Liver (tissue), 8 donors: ENCODE measurements at regions not wholly inside any gene's neighbourhood (a gene's known extent, or its start where the extent isn't known, plus 50 kb on each side); places are given as distances from the start of the nearest gene placed in this dataset.

Experiments used
- DNase-seq: peaks from one replicate; pipeline ENCODE4 v3.0.0-alpha.2; 2017; ENCODE audit warnings: low spot score
- H3K27ac ChIP-seq, 2 donors: one replicate each; pipeline ENCODE4 v1.7.0; 2013; ENCODE audit warnings: inconsistent platforms in 2 of 2, low read length in 2 of 2, control low read depth in 1 of 2, low read depth in 1 of 2, mild to moderate bottlenecking in 1 of 2
- H3K27me3 ChIP-seq, 4 donors: one replicate each; pipeline versions ENCODE4 v1.6.1 to v1.7.0; 2013; ENCODE audit warnings: low read length in 3 of 4, inconsistent platforms in 1 of 4, mild to moderate bottlenecking in 1 of 4, moderate library complexity in 1 of 4; ENCODE audit not compliant: control insufficient read depth in 4 of 4, insufficient read depth in 4 of 4
- H3K36me3 ChIP-seq, 4 donors: one replicate each; pipeline versions ENCODE4 v1.6.1 to v1.7.0; 2013; ENCODE audit warnings: low read length in 3 of 4, mild to moderate bottlenecking in 3 of 4, low read depth in 1 of 4, moderate library complexity in 1 of 4; ENCODE audit not compliant: control insufficient read depth in 4 of 4, insufficient read depth in 3 of 4
- H3K4me1 ChIP-seq, 4 donors: one replicate each; pipeline versions ENCODE4 v1.6.1 to v1.7.0; 2013; ENCODE audit warnings: low read length in 3 of 4, mild to moderate bottlenecking in 3 of 4, moderate library complexity in 1 of 4; ENCODE audit not compliant: control insufficient read depth in 4 of 4, insufficient read depth in 4 of 4
- H3K4me3 ChIP-seq, 3 donors: one replicate each; pipeline versions ENCODE4 v1.6.1 to v1.7.0; 2013; ENCODE audit warnings: low read length in 3 of 3, control low read depth in 1 of 3, low read depth in 1 of 3, mild to moderate bottlenecking in 1 of 3
- H3K9ac ChIP-seq, 2 donors: one replicate each; pipeline ENCODE4 v1.7.0; 2013; ENCODE audit warnings: low read length in 2 of 2, mild to moderate bottlenecking in 2 of 2, moderate library complexity in 2 of 2, control low read depth in 1 of 2, low read depth in 1 of 2
- H3K9me3 ChIP-seq, 4 donors: one replicate each; pipeline versions ENCODE4 v1.6.1 to v1.7.0; 2013; ENCODE audit warnings: low read length in 3 of 4; ENCODE audit not compliant: control insufficient read depth in 4 of 4
- CTCF ChIP-seq: fragments of 150-350 bp; IDR thresholded peaks from 2 replicates; pipeline ENCODE4 v1.5.1; 2017; ENCODE audit warnings: improper control_type of control experiment, low read depth, low read length; ENCODE audit not compliant: missing input control
- FOXA1 ChIP-seq: IDR thresholded peaks from 2 replicates; pipeline ENCODE4 v1.6.1; 2016; ENCODE audit warnings: antibody characterized with exemption
- GABPA ChIP-seq, 2 donors: IDR thresholded peaks in 1 of 2; conservative IDR thresholded peaks in 1 of 2; 2 replicates each; pipeline ENCODE4 v1.6.1; 2016; ENCODE audit warnings: antibody characterized with exemption in 2 of 2, mild to moderate bottlenecking in 1 of 2, moderate library complexity in 1 of 2
- HNF4A ChIP-seq, 2 donors: conservative IDR thresholded peaks; 2 replicates each; pipeline ENCODE4 v1.6.1; 2016; ENCODE audit warnings: antibody characterized with exemption in 2 of 2, mild to moderate bottlenecking in 2 of 2
- JUND ChIP-seq, 2 donors: IDR thresholded peaks; 2 replicates each; pipeline ENCODE4 v1.6.1; 2016; ENCODE audit warnings: antibody characterized with exemption in 2 of 2
- MAX ChIP-seq: IDR thresholded peaks from 2 replicates; pipeline ENCODE4 v1.6.1; 2016; ENCODE audit warnings: antibody characterized with exemption
- RAD21 ChIP-seq, 2 donors: IDR thresholded peaks; 2 replicates each; pipeline ENCODE4 v1.6.1; 2016; ENCODE audit warnings: antibody characterized with exemption in 2 of 2, mild to moderate bottlenecking in 2 of 2
- REST ChIP-seq: IDR thresholded peaks from 2 replicates; pipeline ENCODE4 v1.6.1; 2016; ENCODE audit warnings: antibody characterized with exemption, mild to moderate bottlenecking
- SP1 ChIP-seq: IDR thresholded peaks from 2 replicates; pipeline ENCODE4 v1.6.1; 2018; ENCODE audit warnings: antibody characterized with exemption, mild to moderate bottlenecking
- TAF1 ChIP-seq: conservative IDR thresholded peaks from 2 replicates; pipeline ENCODE4 v1.6.1; 2016; ENCODE audit warnings: antibody characterized with exemption, mild to moderate bottlenecking
- YY1 ChIP-seq: IDR thresholded peaks from 2 replicates; pipeline ENCODE4 v1.6.1; 2016; ENCODE audit warnings: antibody characterized with exemption, mild to moderate bottlenecking
- ZBTB33 ChIP-seq: IDR thresholded peaks from 2 replicates; pipeline ENCODE4 v1.6.1; 2016; ENCODE audit warnings: antibody characterized with exemption
- WGBS: extraction: QIAGEN DNeasy Blood & Tissue Kit; methylation state at CpG from one replicate; pipeline ENCODE4 v1.1.7; 2013; 5-methylcytosine and 5-hydroxymethylcytosine counted together
- donor health status: healthy.
- donor health status: healthy.
- donor health status: healthy.
- donor health status: healthy.
- donor health status: healthy.

DNA sequence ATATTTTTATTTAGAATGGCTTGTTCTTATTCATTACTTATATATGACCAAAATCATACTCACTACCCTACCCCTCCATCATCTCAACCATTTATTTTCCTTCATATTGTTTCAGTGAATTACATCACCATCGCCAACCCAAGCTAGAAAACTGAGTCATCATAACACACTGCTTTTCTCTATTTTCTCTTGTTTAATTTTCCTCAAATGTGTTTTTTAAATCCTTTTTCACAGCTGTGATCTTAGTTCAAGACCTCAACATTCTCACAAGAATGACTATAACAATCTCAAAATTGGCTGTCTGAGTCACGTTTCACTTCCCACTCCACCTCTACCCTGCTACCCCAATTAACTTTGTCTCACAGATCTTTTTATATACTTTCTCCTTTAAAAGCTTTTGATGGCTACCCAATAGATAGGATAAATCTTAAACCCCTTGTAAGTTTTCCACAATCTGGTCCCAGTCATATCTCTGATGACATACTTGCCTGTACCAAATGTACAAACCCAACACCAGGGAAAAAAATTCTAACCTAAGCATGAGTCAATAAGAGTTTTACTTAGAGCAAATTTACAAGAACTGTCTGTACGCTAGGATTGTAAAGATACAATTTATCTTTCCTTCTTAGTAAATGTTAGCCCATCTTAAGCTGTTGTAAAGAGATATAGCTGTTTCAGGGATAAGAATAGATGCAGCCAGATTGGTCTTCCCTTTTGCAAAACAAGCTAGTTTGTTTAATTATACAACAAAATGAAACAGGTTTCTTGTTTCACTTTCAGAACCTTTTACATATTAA lies 635.1 kb upstream of the SLC39A10 start:
- no peak overlapping the region for H3K9ac ChIP-seq
- no peak for DNase-seq
- peaks cover 0 to 2% (median 0%) of the 10 kb centered on the region in 4 donors for H3K27me3 ChIP-seq
- no peak overlapping the region for H3K27ac ChIP-seq
- 66% methylated on average over 3 of the region's 3 CpGs for WGBS
- no peaks in the 10 kb centered on the region for H3K9me3 ChIP-seq
- H3K4me1 ChIP-seq: no peaks in the 10 kb centered on the region
- H3K36me3 ChIP-seq: no peaks in the 10 kb centered on the region
- no peak overlapping the region for H3K4me3 ChIP-seq
- no peak for TF ChIP-seq RAD21 (IDR thresholded peaks at IDR 0.05)
- TF ChIP-seq FOXA1: no peak
- TF ChIP-seq CTCF: no peak
- TF ChIP-seq JUND (IDR thresholded peaks at IDR 0.05): no peak

DNA sequence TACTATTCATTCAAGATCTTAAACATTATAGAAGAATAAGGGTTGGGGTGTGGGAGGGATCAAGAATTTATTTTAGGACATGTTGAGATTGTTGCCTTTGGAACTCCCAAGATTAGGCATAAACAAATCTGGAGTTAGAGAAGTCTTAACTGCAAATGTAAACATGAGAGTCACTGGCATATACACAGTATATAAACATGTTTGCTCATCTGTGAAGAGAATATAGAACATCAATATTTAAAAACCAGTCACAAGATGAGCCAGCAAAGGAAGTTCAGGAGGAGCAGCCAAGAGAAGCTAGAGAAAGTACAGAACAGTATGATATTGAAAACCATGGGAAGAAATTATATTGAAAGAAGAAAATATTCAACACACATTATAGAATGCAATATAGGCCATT lies 638.6 kb upstream of the SLC39A10 start:
- no peaks in the 10 kb centered on the region for H3K9me3 ChIP-seq
- no peak overlapping the region for H3K9ac ChIP-seq
- no peaks in the 10 kb centered on the region for H3K4me1 ChIP-seq
- no peak overlapping the region for H3K4me3 ChIP-seq
- no peak for DNase-seq
- H3K27me3 ChIP-seq: no peaks in the 10 kb centered on the region
- no peak overlapping the region for H3K27ac ChIP-seq
- TF ChIP-seq RAD21 (IDR thresholded peaks at IDR 0.05): no peak
- no peak for TF ChIP-seq MAX
- TF ChIP-seq SP1: no peak
- no peak for TF ChIP-seq ZBTB33
- no peaks in the 10 kb centered on the region for H3K36me3 ChIP-seq

DNA sequence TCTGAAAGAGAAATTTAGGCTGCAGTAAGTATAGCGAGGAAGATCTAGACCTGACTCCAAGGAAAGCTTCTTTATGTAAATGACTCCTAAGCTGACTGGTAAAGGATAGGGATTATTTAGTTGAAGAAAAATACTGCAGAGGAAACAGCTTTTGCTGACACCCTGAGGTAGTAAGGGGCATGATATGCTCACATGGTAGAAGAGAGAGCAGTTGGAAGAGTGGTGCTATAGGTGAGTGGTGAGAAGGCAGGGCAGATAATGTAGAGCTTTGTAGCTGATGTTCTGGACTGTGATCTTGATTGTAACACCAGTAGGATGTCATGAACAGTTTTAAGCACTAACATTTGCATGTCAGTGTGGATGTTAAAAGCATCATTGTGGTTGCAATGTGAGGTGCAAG lies 639.1 kb upstream of the SLC39A10 start:
- 89% methylated on average over 1 of the region's 1 CpG for WGBS
- Histone ChIP-seq H3K9me3 (no peaks in the 10 kb centered on the region), H3K9ac (no peak overlapping the region), H3K27me3 (no peaks in the 10 kb centered on the region), H3K27ac (no peak overlapping the region), H3K36me3 (no peaks in the 10 kb centered on the region), H3K4me1 (no peaks in the 10 kb centered on the region), H3K4me3 (no peak overlapping the region)
- no peak for DNase-seq
- no peak for TF ChIP-seq MAX
- no peak for TF ChIP-seq REST
- no peak for TF ChIP-seq HNF4A (conservative IDR thresholded peaks at IDR 0.05)
- no peak for TF ChIP-seq JUND (IDR thresholded peaks at IDR 0.05)
- TF ChIP-seq GABPA (IDR thresholded peaks at IDR 0.05 in 1 of 2, conservative IDR thresholded peaks at IDR 0.05 in 1 of 2): no peak
- TF ChIP-seq CTCF: no peak
- no peak for TF ChIP-seq TAF1
- no peak for TF ChIP-seq YY1
